Caco-2 (cell line): ENCODE measurements at regions not wholly inside any gene's neighbourhood (a gene's known extent, or its start where the extent isn't known, plus 50 kb on each side); places are given as distances from the start of the nearest gene placed in this dataset.

Experiments
- BruUV-seq: library from RNA; stranded (reverse); fragments of 400-500 nt; replicated peaks from 2 replicates; lab custom pipeline; 2021; lab: Mats Ljungman, UMichigan
- CTCF ChIA-PET: fragments of 300-600 bp; sonication (Branson Sonifier 250); formaldehyde crosslinking; loops from one replicate; lab custom pipeline; 2022; ENCODE audit warnings: antibody characterized with exemption; lab: Charles Lee
- POLR2A ChIA-PET: fragments of 300-600 bp; sonication (Branson Sonifier 250); formaldehyde crosslinking; loops from one replicate; lab custom pipeline; 2022; ENCODE audit warnings: antibody characterized with exemption; lab: Charles Lee
- DNase-seq, 2 experiments: peaks; one replicate each; pipeline versions ENCODE4 v3.0.0 to v3.0.0-alpha.2; 2020 to 2022
- H3K27me3 ChIP-seq: replicated peaks from 2 replicates; pipeline ENCODE4 v1.6.0; 2011; ENCODE audit warnings: low read length; ENCODE audit not compliant: control insufficient read depth, insufficient read depth
- H3K36me3 ChIP-seq: 2 replicates; pipeline ENCODE4 v1.5.1; 2011; ENCODE audit warnings: low read length; ENCODE audit not compliant: control insufficient read depth, insufficient read depth
- H3K4me1 ChIP-seq: fragments of 250-450 bp; sonication (Bioruptor Pico); 2 replicates; pipeline ENCODE4 v1.5.1; 2020; ENCODE audit warnings: mild to moderate bottlenecking
- H3K4me3 ChIP-seq: 2 replicates; pipeline ENCODE4 v1.5.1; 2011; ENCODE audit warnings: low read depth, mild to moderate bottlenecking, control low read depth, low read length
- H3K9me3 ChIP-seq: fragments of 250-450 bp; sonication (Bioruptor Pico); 2 replicates; pipeline ENCODE4 v1.5.1; 2020; ENCODE audit warnings: mild to moderate bottlenecking, moderate library complexity
- H3K27ac Mint-ChIP-seq: one replicate; pipeline ENCODE4 v1.8.0; 2022; ENCODE audit warnings: mixed read lengths; ENCODE audit not compliant: unreplicated experiment
- H3K27me3 Mint-ChIP-seq: one replicate; pipeline ENCODE4 v1.8.0; 2022; ENCODE audit warnings: mixed read lengths; ENCODE audit not compliant: insufficient read depth, unreplicated experiment
- H3K36me3 Mint-ChIP-seq: one replicate; pipeline ENCODE4 v1.8.0; 2022; ENCODE audit warnings: mild to moderate bottlenecking, mixed read lengths; ENCODE audit not compliant: insufficient read depth, unreplicated experiment
- H3K4me1 Mint-ChIP-seq: one replicate; pipeline ENCODE4 v1.8.0; 2022; ENCODE audit warnings: low read depth, mixed read lengths; ENCODE audit not compliant: unreplicated experiment
- H3K4me3 Mint-ChIP-seq: one replicate; pipeline ENCODE4 v1.8.0; 2022; ENCODE audit warnings: mild to moderate bottlenecking, moderate library complexity, mixed read lengths; ENCODE audit not compliant: unreplicated experiment
- H3K9me3 Mint-ChIP-seq: one replicate; pipeline ENCODE4 v1.8.0; 2022; ENCODE audit warnings: mixed read lengths; ENCODE audit not compliant: unreplicated experiment
- intact Hi-C: fragments of 100-400 bp; cut with micrococcal nuclease; formaldehyde crosslinking; loops from one replicate; pipeline ENCODE4 v1.10.0; 2022; ENCODE audit not compliant: unreplicated experiment
- TF ChIP-seq, protein P1 (sequence below), 2 experiments: fragments of 200-600 bp in 1 of 2; IDR thresholded peaks; 1 replicate in 1 of 2; 2 replicates in 1 of 2; pipeline versions ENCODE4 v1.5.1 to v1.8.0; 2011 to 2022; ENCODE audit warnings: antibody characterized with exemption in 1 of 2, control low read depth in 1 of 2, inconsistent platforms in 1 of 2, low read depth in 1 of 2, low read length in 1 of 2, mild to moderate bottlenecking in 1 of 2, moderate library complexity in 1 of 2; ENCODE audit not compliant: insufficient read depth in 1 of 2, severe bottlenecking in 1 of 2, unreplicated experiment in 1 of 2

DNA sequence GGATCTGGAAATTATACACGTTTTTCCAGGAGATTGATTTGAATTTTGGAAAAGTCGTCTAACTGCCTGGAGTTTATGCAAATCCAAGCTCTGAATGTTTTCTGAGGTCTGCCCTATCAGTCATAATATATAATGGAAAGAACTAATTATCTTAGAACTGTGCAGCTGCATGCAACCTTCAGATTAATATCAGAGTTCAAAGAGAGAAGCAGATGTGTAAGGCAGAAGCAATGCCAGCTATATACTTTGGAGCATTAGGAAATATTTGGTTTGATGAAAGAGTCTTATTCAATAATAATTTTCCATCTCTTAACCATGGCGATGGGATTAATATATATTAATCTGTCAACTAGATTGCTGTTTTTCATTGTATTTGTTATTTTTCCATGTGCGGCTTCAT, 500.9 kb downstream of the NEBL start:
- POLR2A ChIA-PET: no interaction called here

DNA sequence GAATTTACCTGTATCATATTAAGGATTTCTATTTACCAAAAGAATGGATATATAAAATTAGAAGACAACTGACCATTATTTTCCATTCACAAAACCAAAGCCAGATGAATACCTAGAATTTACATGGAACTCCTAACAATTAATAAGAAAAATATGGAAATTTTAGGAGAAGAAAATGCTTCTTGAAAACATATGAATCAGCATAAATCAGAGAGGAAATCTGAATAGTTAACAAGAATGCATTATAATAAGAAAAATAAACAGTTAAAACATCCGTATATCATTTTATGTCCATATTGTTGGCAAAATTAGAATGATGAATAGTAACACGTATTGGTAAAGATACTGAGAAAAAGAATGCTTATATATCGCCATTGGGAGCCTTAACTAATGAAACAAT, 505.5 kb downstream of the NEBL start:
- POLR2A ChIA-PET: no interaction called here
- Mint-ChIP-seq H3K27ac (no peak overlapping the region), H3K27me3 (peaks cover 18% of the 10 kb centered on the region), H3K4me1 (no peaks in the 10 kb centered on the region), H3K9me3 (no peaks in the 10 kb centered on the region), H3K4me3 (no peak overlapping the region), H3K36me3 (no peaks in the 10 kb centered on the region)
- Histone ChIP-seq H3K4me3 (no peak overlapping the region), H3K36me3 (no peaks in the 10 kb centered on the region), H3K4me1 (no peaks in the 10 kb centered on the region), H3K9me3 (no peaks in the 10 kb centered on the region), H3K27me3 (no peaks in the 10 kb centered on the region)
- CTCF ChIA-PET: no interaction called here
- TF ChIP-seq, protein P1, sequence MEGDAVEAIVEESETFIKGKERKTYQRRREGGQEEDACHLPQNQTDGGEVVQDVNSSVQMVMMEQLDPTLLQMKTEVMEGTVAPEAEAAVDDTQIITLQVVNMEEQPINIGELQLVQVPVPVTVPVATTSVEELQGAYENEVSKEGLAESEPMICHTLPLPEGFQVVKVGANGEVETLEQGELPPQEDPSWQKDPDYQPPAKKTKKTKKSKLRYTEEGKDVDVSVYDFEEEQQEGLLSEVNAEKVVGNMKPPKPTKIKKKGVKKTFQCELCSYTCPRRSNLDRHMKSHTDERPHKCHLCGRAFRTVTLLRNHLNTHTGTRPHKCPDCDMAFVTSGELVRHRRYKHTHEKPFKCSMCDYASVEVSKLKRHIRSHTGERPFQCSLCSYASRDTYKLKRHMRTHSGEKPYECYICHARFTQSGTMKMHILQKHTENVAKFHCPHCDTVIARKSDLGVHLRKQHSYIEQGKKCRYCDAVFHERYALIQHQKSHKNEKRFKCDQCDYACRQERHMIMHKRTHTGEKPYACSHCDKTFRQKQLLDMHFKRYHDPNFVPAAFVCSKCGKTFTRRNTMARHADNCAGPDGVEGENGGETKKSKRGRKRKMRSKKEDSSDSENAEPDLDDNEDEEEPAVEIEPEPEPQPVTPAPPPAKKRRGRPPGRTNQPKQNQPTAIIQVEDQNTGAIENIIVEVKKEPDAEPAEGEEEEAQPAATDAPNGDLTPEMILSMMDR (IDR thresholded peaks at IDR 0.05; ENCODE audit: insufficient read depth in 1 of 2, low read depth in 1 of 2, low read length in 1 of 2, severe bottlenecking in 1 of 2, unreplicated experiment in 1 of 2): no peak
- intact Hi-C loops: no loop called here
- BruUV-seq: no TSS peak
- DNase-seq: no peak

More for the DNA sequence above, 500.9 kb downstream of the NEBL start:
- Mint-ChIP-seq H3K36me3 (no peaks in the 10 kb centered on the region), H3K4me1 (no peaks in the 10 kb centered on the region), H3K4me3 (no peak overlapping the region), H3K27me3 (peaks cover 13% of the 10 kb centered on the region), H3K27ac (no peak overlapping the region), H3K9me3 (no peaks in the 10 kb centered on the region)
- CTCF ChIA-PET: no interaction called here
- Histone ChIP-seq H3K27me3 (no peaks in the 10 kb centered on the region), H3K36me3 (no peaks in the 10 kb centered on the region), H3K4me3 (no peak overlapping the region), H3K4me1 (no peaks in the 10 kb centered on the region), H3K9me3 (no peaks in the 10 kb centered on the region)
- no peak for DNase-seq
- intact Hi-C loops: no loop called here
- TF ChIP-seq, protein P1 (IDR thresholded peaks at IDR 0.05; ENCODE audit: insufficient read depth in 1 of 2, low read depth in 1 of 2, low read length in 1 of 2, severe bottlenecking in 1 of 2, unreplicated experiment in 1 of 2): no peak
- BruUV-seq: no TSS peak

GRCh38 chr10:20381761-20382160, 515.4 kb downstream of the NEBL start:
- H3K4me3 ChIP-seq: no peak overlapping the region
- Mint-ChIP-seq H3K4me3 (no peak overlapping the region), H3K27ac (no peak overlapping the region), H3K27me3 (peaks cover 5% of the 10 kb centered on the region), H3K36me3 (no peaks in the 10 kb centered on the region), H3K9me3 (no peaks in the 10 kb centered on the region), H3K4me1 (no peaks in the 10 kb centered on the region)
- TF ChIP-seq, protein P1 (IDR thresholded peaks at IDR 0.05; ENCODE audit: insufficient read depth in 1 of 2, low read depth in 1 of 2, low read length in 1 of 2, severe bottlenecking in 1 of 2, unreplicated experiment in 1 of 2): no peak
- no peaks in the 10 kb centered on the region for H3K9me3 ChIP-seq
- CTCF ChIA-PET: no interaction called here
- intact Hi-C loops: loop anchor here (10.0 kb wide), 1 partner anchor 383 kb away; no protein-coding TSS in a partner anchor
- H3K4me1 ChIP-seq: no peaks in the 10 kb centered on the region
- no TSS peak for BruUV-seq
- DNase-seq: no peak
- H3K27me3 ChIP-seq: no peaks in the 10 kb centered on the region; the same call in 1 of the 2 replicates
- no peaks in the 10 kb centered on the region for H3K36me3 ChIP-seq
- POLR2A ChIA-PET: no interaction called here
